ENCODE measurements at regions not wholly inside any gene's neighbourhood (a gene's known extent, or its start where the extent isn't known, plus 50 kb on each side); places are given as distances from the start of the nearest gene placed in this dataset.

DNA sequence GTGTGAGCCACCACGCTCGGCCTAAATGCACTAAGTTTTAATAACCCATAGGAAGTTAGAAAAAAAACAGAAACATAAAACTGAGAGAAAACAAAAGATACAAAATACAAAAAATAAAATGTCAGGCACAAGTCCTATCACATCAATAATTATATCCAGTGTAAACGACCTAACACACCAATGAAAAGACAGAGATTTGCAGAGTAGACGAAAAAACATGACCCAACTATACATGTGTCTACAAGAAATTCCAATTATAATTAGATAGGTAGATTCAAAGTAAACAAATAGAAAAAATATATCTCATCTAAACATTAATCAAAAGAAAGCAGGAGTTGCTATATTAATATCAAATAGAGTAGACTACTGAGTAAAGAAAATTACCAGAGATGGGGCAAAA, 69.4 kb upstream of the NUDT4 start:
- DNase-seq, result no peak

DNA sequence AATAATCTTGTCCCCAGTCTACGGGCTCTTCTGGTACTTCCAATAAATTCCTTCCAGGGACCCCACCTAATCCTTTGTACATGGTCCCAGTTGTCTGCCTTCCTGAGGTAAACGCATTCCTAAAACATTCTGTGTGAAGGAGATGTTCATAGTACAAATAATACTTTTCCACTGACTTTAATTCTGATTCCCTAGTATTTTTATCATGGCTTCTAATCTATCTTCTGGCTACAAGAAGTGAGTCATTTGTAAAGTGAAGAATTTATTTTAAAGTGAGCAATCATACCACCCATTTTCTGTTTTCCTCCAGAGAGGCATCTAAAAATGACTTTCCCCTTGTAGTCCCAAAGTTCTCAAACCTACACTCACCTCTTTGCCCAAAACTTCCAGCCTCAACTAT, 65.9 kb upstream of the NUDT4 start:
- no peak for DNase-seq

- no peak for DNase-seq
Observed at GRCh38 chr12:93314177-93314497, 63.6 kb upstream of the NUDT4 start.

DNA sequence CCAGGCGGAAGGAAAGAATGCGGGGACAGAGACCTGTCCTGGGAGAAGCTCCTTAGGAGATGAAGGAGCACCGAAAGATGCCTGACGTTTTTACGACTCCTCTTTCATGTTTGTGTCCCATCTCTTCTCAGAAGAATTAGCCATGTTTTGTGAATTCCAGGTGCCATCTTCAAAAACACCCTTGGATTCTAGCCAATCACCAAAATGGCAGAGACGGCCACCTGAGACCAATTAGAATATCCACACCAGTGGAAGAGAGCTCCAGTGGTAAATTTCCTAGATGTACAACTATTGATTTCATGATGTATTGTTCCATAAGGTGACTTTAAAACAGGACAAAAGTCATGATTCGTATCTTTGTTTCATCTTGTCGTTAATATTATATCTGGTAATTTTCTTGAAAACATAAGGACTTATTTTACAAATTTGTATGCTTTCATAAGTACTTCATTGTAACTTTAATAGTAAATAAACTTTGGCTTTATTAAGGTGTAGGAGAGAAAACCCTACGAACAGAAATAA, 62.3 kb upstream of the NUDT4 start:
- no peak for DNase-seq

- no peak for DNase-seq
Observed at GRCh38 chr12:93315907-93316622, 61.7 kb upstream of the NUDT4 start.

DNA sequence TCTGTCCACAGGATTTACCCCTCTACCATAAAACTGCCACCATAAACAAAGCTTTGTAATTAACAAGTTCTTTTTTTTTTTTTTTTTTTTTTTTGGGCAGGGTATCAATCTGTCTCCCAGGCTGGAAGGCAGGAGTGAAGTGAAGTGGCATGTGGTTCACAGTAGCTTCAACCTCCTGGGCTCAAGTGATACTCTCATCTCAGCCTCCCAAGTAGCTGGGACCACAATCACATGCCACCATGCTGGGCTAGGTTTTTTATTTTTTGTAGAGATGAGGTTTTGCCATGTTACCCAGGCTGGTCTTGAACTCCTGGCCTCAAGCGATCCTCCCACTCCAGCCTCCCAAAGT, 61.1 kb upstream of the NUDT4 start:
- no peak for DNase-seq

DNA sequence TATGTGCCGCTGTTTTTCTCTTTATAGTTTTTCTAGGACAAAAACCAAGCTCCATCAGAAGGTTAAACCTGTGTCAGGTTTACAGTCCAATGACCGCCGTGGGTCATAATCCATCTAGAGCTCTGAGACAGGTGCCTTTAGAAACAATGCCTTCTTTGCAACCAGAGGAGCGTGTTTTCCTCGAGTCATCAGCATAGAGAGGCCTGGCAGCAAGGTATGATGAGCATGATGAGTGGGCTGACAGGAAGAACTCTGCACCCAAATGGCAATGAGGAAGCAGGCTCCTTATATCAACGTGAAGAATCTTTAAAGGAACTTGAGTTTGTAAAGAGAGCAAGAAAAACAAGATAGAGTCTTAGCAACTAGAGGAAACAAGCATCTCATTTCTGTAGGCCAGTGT, 60.5 kb upstream of the NUDT4 start:
- no peak for DNase-seq

- no peak for DNase-seq
Observed at GRCh38 chr12:93318720-93319522, 58.8 kb upstream of the NUDT4 start.

DNA sequence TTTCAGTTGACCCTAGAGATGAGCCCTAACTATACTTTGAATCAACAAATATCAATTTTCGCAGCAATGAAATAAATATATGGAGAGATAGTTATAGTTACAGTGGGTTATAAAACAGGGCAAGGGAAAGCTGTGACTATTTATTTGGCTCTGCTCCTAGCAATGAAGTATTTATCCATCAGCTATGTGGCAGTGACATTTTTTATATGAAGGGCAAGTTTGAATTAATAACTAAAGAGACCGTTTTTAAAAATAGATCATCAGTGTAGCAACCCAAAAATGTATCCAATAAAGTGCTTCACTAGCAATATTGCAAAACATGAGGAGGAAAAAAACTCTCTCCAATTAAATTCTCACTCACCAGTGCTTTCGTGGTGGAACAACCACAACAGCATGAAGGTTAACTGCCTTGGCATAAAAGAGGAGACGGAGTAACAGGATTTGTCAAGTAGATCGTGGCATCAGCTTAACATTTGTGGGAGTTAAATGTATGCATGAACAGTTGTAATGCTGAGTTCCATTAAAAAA, 58.1 kb upstream of the NUDT4 start:
- no peak for DNase-seq

DNA sequence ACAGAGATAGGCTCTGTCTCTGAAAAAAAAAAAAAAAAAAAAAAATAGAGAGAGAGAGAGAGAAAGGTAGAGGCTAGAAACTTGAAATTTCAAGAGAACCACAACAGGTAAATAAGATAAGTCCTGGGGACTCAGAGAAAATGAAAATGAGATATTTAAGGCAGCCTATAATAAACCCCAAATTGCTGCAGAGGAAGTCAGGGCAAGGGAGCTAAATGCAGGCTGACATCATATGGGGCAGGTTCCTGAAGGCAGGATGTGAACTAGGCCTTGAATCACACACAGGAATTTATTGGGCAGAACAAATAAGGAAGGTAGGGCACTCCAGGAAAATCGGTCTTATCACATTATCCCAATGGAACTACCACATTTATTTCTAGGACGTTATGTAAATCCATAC, 54.9 kb upstream of the NUDT4 start:
- no peak for DNase-seq

GRCh38 chr12:93323625-93324329, 53.9 kb upstream of the NUDT4 start:
- no peak for DNase-seq

- DNase-seq, result no peak
Observed at GRCh38 chr12:93325855-93326254, 51.9 kb upstream of the NUDT4 start.

Measured in right kidney (tissue), 1 donor.